ENCODE measurements at regions not wholly inside any gene's neighbourhood (a gene's known extent, or its start where the extent isn't known, plus 50 kb on each side); places are given as distances from the start of the nearest gene placed in this dataset.

GRCh38 chr1:193525917-193526710 is 339.7 kb upstream of the B3GALT2 start:
- in situ Hi-C loops (cut with HindIII; ENCODE audit: low sequenced_read_pairs) = no loop called here

GRCh38 chr1:193525411-193525810 is 339.0 kb upstream of the B3GALT2 start:
- in situ Hi-C loops (cut with HindIII; ENCODE audit: low sequenced_read_pairs) = no loop called here

GRCh38 chr1:193524616-193525015 is 338.2 kb upstream of the B3GALT2 start:
- in situ Hi-C loops (cut with HindIII; ENCODE audit: low sequenced_read_pairs) = no loop called here

- in situ Hi-C loops (cut with HindIII; ENCODE audit: low sequenced_read_pairs) = no loop called here
Measured at GRCh38 chr1:193524021-193524420, 337.6 kb upstream of the B3GALT2 start.

GRCh38 chr1:193520472-193520871 is 334.1 kb upstream of the B3GALT2 start:
- in situ Hi-C loops (cut with HindIII; ENCODE audit: low sequenced_read_pairs) = no loop called here

GRCh38 chr1:193519922-193520321 is 333.5 kb upstream of the B3GALT2 start:
- in situ Hi-C loops (cut with HindIII; ENCODE audit: low sequenced_read_pairs) = no loop called here

GRCh38 chr1:193516755-193517388 is 330.5 kb upstream of the B3GALT2 start:
- in situ Hi-C loops (cut with HindIII; ENCODE audit: low sequenced_read_pairs) = no loop called here

- in situ Hi-C loops (cut with HindIII; ENCODE audit: low sequenced_read_pairs) = no loop called here
Measured at GRCh38 chr1:193514397-193514796, 328.0 kb upstream of the B3GALT2 start.

- in situ Hi-C loops (cut with HindIII; ENCODE audit: low sequenced_read_pairs) = no loop called here
Measured at GRCh38 chr1:193513032-193513431, 326.6 kb upstream of the B3GALT2 start.

GRCh38 chr1:193504920-193505319 is 318.5 kb upstream of the B3GALT2 start:
- in situ Hi-C loops (cut with HindIII; ENCODE audit: low sequenced_read_pairs) = no loop called here

- in situ Hi-C loops (cut with HindIII; ENCODE audit: low sequenced_read_pairs) = no loop called here
Measured at GRCh38 chr1:193498088-193498655, 311.8 kb upstream of the B3GALT2 start.

GRCh38 chr1:193494368-193494767 is 308.0 kb upstream of the B3GALT2 start:
- in situ Hi-C loops (cut with HindIII; ENCODE audit: low sequenced_read_pairs) = no loop called here

- in situ Hi-C loops (cut with HindIII; ENCODE audit: low sequenced_read_pairs) = no loop called here
Measured at GRCh38 chr1:193489191-193489590, 302.8 kb upstream of the B3GALT2 start.

- in situ Hi-C loops (cut with HindIII; ENCODE audit: low sequenced_read_pairs) = no loop called here
Measured at GRCh38 chr1:193487722-193488121, 301.3 kb upstream of the B3GALT2 start.

- in situ Hi-C loops (cut with HindIII; ENCODE audit: low sequenced_read_pairs) = no loop called here
Measured at GRCh38 chr1:193486671-193487229, 300.3 kb upstream of the B3GALT2 start.

GRCh38 chr1:193480755-193481154 is 294.3 kb upstream of the B3GALT2 start:
- in situ Hi-C loops (cut with HindIII; ENCODE audit: low sequenced_read_pairs) = no loop called here

GRCh38 chr1:193479187-193479586 is 292.8 kb upstream of the B3GALT2 start:
- in situ Hi-C loops (cut with HindIII; ENCODE audit: low sequenced_read_pairs) = no loop called here

- in situ Hi-C loops (cut with HindIII; ENCODE audit: low sequenced_read_pairs) = no loop called here
Measured at GRCh38 chr1:193476748-193477147, 290.3 kb upstream of the B3GALT2 start.

- in situ Hi-C loops (cut with HindIII; ENCODE audit: low sequenced_read_pairs) = no loop called here
Measured at GRCh38 chr1:193473932-193474331, 287.5 kb upstream of the B3GALT2 start.

GRCh38 chr1:193472838-193473398 is 286.5 kb upstream of the B3GALT2 start:
- in situ Hi-C loops (cut with HindIII; ENCODE audit: low sequenced_read_pairs) = no loop called here

- in situ Hi-C loops (cut with HindIII; ENCODE audit: low sequenced_read_pairs) = no loop called here
Measured at GRCh38 chr1:193472430-193472829, 286.0 kb upstream of the B3GALT2 start.

Data from endothelial cell of hepatic sinusoid (primary cell).